Endothelial cell of umbilical vein (primary cell): ENCODE measurements at regions not wholly inside any gene's neighbourhood (a gene's known extent, or its start where the extent isn't known, plus 50 kb on each side); places are given as distances from the start of the nearest gene placed in this dataset.

ENCODE experiments used
- BruUV-seq: library from RNA; stranded (reverse); fragments of 400-500 nt; replicated peaks from 2 replicates; lab custom pipeline; 2021; lab: Mats Ljungman, UMichigan
- CTCF ChIA-PET: fragments of 300-600, 350-600 bp; sonication (Branson Sonifier 250); formaldehyde crosslinking; loops from one replicate; lab custom pipeline; 2021; ENCODE audit warnings: antibody characterized with exemption, inconsistent platforms; lab: Charles Lee
- POLR2A ChIA-PET: fragments of 300-600, 350-600 bp; sonication (Branson Sonifier 250); formaldehyde crosslinking; loops from one replicate; lab custom pipeline; 2021; ENCODE audit warnings: antibody characterized with exemption, inconsistent platforms; lab: Charles Lee
- DNase-seq: peaks from one replicate; pipeline ENCODE4 v3.0.0-alpha.2; 2011; ENCODE audit warnings: low read depth, low spot score
- FAIRE-seq: peaks from 2 replicates; lab custom pipeline; 2011; peaks lifted over from hg19 to GRCh38; lab: Jason Lieb, UNC
- H2AFZ ChIP-seq: 2 replicates; pipeline ENCODE4 v1.6.0; 2012; ENCODE audit warnings: low read depth, low read length, control low read depth, inconsistent platforms
- H3K27ac ChIP-seq: 2 replicates; pipeline ENCODE4 v1.5.1; 2011; ENCODE audit warnings: low read depth, mild to moderate bottlenecking, control low read depth, low read length, moderate library complexity; ENCODE audit not compliant: insufficient read depth
- H3K27me3 ChIP-seq, 2 experiments: 2 replicates each; pipeline versions ENCODE4 v1.6.0 to v1.6.1; 2011; ENCODE audit warnings: low read length in 2 of 2, mixed read lengths in 1 of 2; ENCODE audit not compliant: control insufficient read depth in 2 of 2, insufficient read depth in 2 of 2
- H3K36me3 ChIP-seq, 2 experiments: 2 replicates in 1 of 2; 3 replicates in 1 of 2; pipeline ENCODE4 v1.5.1; 2011; ENCODE audit warnings: low read length in 2 of 2, mild to moderate bottlenecking in 1 of 2, moderate library complexity in 1 of 2; ENCODE audit not compliant: control insufficient read depth in 2 of 2, insufficient read depth in 2 of 2; ENCODE audit errors: extremely low read depth in 1 of 2
- H3K4me1 ChIP-seq: 3 replicates; pipeline ENCODE4 v1.5.1; 2011; ENCODE audit warnings: mild to moderate bottlenecking, low read length; ENCODE audit not compliant: control insufficient read depth, insufficient read depth; ENCODE audit errors: extremely low read depth
- H3K4me2 ChIP-seq: 2 replicates; pipeline ENCODE4 v1.6.1; 2011; ENCODE audit warnings: low read length, control low read depth, mixed read lengths; ENCODE audit not compliant: insufficient read depth
- H3K4me3 ChIP-seq, 3 experiments: fragments of 200-600 bp in 1 of 3; sonication (generic), shearing (Covaris generic) in 1 of 3; replicated peaks in 1 of 3; 2 replicates each; pipeline ENCODE4 v1.5.1; 2011 to 2016; ENCODE audit warnings: control low read depth in 3 of 3, low read length in 3 of 3, mild to moderate bottlenecking in 2 of 3, inconsistent platforms in 1 of 3, low read depth in 1 of 3, moderate library complexity in 1 of 3; ENCODE audit not compliant: insufficient read depth in 1 of 3
- H3K79me2 ChIP-seq: 2 replicates; pipeline ENCODE4 v1.6.0; 2012; ENCODE audit warnings: low read length, inconsistent platforms; ENCODE audit not compliant: control insufficient read depth, insufficient read depth
- H3K9ac ChIP-seq: replicated peaks from 2 replicates; pipeline ENCODE3; 2011; ENCODE audit warnings: low read length, control low read depth; ENCODE audit not compliant: insufficient read depth; ENCODE audit errors: extremely low read depth
- H3K9me1 ChIP-seq: replicated peaks from 3 replicates; pipeline ENCODE4 v1.6.0; 2011; ENCODE audit warnings: mild to moderate bottlenecking, low read length; ENCODE audit not compliant: control insufficient read depth, insufficient read depth; ENCODE audit errors: extremely low read depth
- H3K9me3 ChIP-seq: replicated peaks from 2 replicates; pipeline ENCODE4 v1.5.1; 2012; ENCODE audit warnings: low read length, inconsistent platforms; ENCODE audit not compliant: control insufficient read depth, insufficient read depth
- H4K20me1 ChIP-seq: replicated peaks from 2 replicates; pipeline ENCODE3; 2011; ENCODE audit warnings: mild to moderate bottlenecking, low read length; ENCODE audit not compliant: control insufficient read depth, insufficient read depth; ENCODE audit errors: extremely low read depth
- EZH2 ChIP-seq: IDR thresholded peaks from 2 replicates; pipeline ENCODE4 v1.6.1; 2012; ENCODE audit warnings: borderline replicate concordance, low read depth, mild to moderate bottlenecking, moderate library complexity, low read length, inconsistent platforms; ENCODE audit not compliant: severe bottlenecking
- FOS ChIP-seq: IDR thresholded peaks from 2 replicates; pipeline ENCODE4 v1.6.1; 2011; ENCODE audit warnings: mild to moderate bottlenecking, low read length, moderate library complexity, borderline replicate concordance; ENCODE audit not compliant: insufficient read depth
- GATA2 ChIP-seq: IDR thresholded peaks from 2 replicates; pipeline ENCODE4 v1.7.0; 2011; ENCODE audit warnings: low read depth, mild to moderate bottlenecking, moderate library complexity, mixed read lengths, low read length; ENCODE audit not compliant: insufficient read length, insufficient read depth
- JUN ChIP-seq: IDR thresholded peaks from 2 replicates; pipeline ENCODE4 v1.6.1; 2011; ENCODE audit warnings: borderline replicate concordance, low read depth; ENCODE audit not compliant: insufficient read length, insufficient read depth
- MYC ChIP-seq: IDR thresholded peaks from one replicate; pipeline ENCODE4 v1.6.1; 2011; ENCODE audit warnings: mild to moderate bottlenecking, low read depth, low read length
- POLR2A ChIP-seq: IDR thresholded peaks from 2 replicates; pipeline ENCODE4 v1.6.1; 2012; ENCODE audit warnings: low read depth, mild to moderate bottlenecking, control low read depth, low read length
- POLR2AphosphoS5 ChIP-seq: IDR thresholded peaks from 2 replicates; pipeline ENCODE4 v1.6.1; 2012; ENCODE audit warnings: low read depth, mild to moderate bottlenecking, control low read depth, low read length, moderate library complexity; ENCODE audit not compliant: insufficient read depth
- dilution Hi-C: fragments of 300-500 bp; cut with MboI; formaldehyde crosslinking; loops from one replicate; pipeline ENCODE4 v1.15.0; 2019; ENCODE audit warnings: low sequenced_read_pairs; ENCODE audit not compliant: extremely low pct_ligation_motif_present
- intact Hi-C: fragments of 100-400 bp; cut with micrococcal nuclease; formaldehyde crosslinking; loops from one replicate; pipeline ENCODE4 v1.10.0; 2022
- TF ChIP-seq, protein P1 (sequence below), 2 donors: IDR thresholded peaks; 1 replicate in 1 of 2; 2 replicates in 1 of 2; pipeline ENCODE4 v1.5.1; 2011; ENCODE audit warnings: low read length in 2 of 2, mild to moderate bottlenecking in 2 of 2, moderate library complexity in 2 of 2, control low read depth in 1 of 2, inconsistent platforms in 1 of 2, low read depth in 1 of 2; ENCODE audit not compliant: insufficient read depth in 1 of 2; ENCODE audit errors: extremely low read depth in 1 of 2
- TF ChIP-seq, protein P2 (sequence below): IDR thresholded peaks from 2 replicates; pipeline ENCODE4 v1.6.1; 2011; ENCODE audit not compliant: insufficient read depth, insufficient read length

DNA sequence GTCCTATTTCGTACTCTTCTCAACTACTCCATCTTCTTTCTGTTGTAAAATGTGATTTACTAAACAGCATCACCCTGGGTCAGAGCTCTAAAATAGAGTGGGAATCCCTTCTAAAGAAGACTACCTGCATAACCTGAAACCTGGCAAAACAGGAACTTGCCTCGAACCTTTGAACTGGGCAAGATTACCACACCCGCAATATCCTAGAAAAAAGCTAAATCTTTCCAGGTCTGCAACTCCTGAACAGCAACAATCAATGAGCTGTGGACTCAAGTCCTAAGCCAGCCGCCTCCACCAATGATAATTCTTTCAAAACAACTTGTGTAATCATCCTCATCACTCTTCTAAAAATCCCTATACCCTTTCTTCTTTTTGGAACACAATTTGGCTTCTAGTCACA lies 824.2 kb upstream of the COBL start:
- DNase-seq (no peak), FAIRE-seq (no peak)
- Histone ChIP-seq H3K4me1 (no peaks in the 10 kb centered on the region), H3K9me3 (no peaks in the 10 kb centered on the region), H3K27ac (no peak overlapping the region), H3K9ac (no peak overlapping the region), H3K9me1 (no peaks in the 10 kb centered on the region), H3K4me2 (no peak overlapping the region), H4K20me1 (no peaks in the 10 kb centered on the region), H3K79me2 (no peaks in the 10 kb centered on the region), H3K36me3 (no peaks in the 10 kb centered on the region), H2AFZ (no peak overlapping the region), H3K4me3 (no peak overlapping the region), H3K27me3 (no peaks in the 10 kb centered on the region)
- no TSS peak for BruUV-seq
- dilution Hi-C loops = no loop called here
- intact Hi-C loops = no loop called here
- POLR2A ChIA-PET = no interaction called here
- TF ChIP-seq EZH2 (no peak), MYC (no peak), JUN (no peak), POLR2A (no peak), POLR2AphosphoS5 (no peak), GATA2 (no peak), FOS (no peak)
- TF ChIP-seq, protein P1, sequence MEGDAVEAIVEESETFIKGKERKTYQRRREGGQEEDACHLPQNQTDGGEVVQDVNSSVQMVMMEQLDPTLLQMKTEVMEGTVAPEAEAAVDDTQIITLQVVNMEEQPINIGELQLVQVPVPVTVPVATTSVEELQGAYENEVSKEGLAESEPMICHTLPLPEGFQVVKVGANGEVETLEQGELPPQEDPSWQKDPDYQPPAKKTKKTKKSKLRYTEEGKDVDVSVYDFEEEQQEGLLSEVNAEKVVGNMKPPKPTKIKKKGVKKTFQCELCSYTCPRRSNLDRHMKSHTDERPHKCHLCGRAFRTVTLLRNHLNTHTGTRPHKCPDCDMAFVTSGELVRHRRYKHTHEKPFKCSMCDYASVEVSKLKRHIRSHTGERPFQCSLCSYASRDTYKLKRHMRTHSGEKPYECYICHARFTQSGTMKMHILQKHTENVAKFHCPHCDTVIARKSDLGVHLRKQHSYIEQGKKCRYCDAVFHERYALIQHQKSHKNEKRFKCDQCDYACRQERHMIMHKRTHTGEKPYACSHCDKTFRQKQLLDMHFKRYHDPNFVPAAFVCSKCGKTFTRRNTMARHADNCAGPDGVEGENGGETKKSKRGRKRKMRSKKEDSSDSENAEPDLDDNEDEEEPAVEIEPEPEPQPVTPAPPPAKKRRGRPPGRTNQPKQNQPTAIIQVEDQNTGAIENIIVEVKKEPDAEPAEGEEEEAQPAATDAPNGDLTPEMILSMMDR (IDR thresholded peaks at IDR 0.05; ENCODE audit: extremely low read depth in 1 of 2, insufficient read depth in 1 of 2, low read depth in 1 of 2, low read length in 2 of 2) = no peak
- TF ChIP-seq, protein P2, sequence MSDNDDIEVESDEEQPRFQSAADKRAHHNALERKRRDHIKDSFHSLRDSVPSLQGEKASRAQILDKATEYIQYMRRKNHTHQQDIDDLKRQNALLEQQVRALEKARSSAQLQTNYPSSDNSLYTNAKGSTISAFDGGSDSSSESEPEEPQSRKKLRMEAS = no peak
- CTCF ChIA-PET = no interaction called here
